HG03378 (cell line): ENCODE measurements at regions not wholly inside any gene's neighbourhood (a gene's known extent, or its start where the extent isn't known, plus 50 kb on each side); places are given as distances from the start of the nearest gene placed in this dataset.
"Not testable (repeated sequence)": the region's sequence is repeated elsewhere in the genome, so short reads cannot be mapped to it uniquely, and the experiment has no call there.

Experiments
- ATAC-seq: cut with Tn5 transposase; IDR thresholded peaks from one replicate; pipeline ENCODE4 v1.9.1; 2021; ENCODE audit warnings: mild to moderate bottlenecking, moderate library complexity; ENCODE audit not compliant: unreplicated experiment

GRCh38 chr18:29930231-29930630 is 1112.3 kb downstream of the DSC3 start:
- ATAC-seq: no peak

DNA sequence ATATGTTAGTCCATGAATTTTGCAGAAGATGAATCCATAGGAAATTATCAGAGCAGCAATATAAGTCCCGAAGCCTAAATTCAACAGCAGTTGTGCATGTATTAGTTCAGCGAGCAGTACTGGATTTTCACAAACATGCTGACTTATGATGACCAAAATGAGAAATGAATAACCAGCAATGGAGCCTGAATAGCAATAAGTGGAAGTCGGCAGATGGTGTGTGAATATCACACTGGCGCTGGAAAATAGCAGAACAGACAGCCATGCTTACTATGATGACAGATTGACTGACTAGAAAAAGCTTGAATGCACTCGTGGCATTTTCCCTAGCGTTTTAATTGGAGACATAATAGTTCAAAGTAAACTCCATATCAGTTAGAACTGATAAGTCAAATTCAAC is 1114.5 kb downstream of the DSC3 start:
- no peak for ATAC-seq

GRCh38 chr18:29925566-29925965 is 1117.0 kb downstream of the DSC3 start:
- no peak for ATAC-seq

- ATAC-seq: no peak
Measured at GRCh38 chr18:29912351-29912750, 1130.2 kb downstream of the DSC3 start.

DNA sequence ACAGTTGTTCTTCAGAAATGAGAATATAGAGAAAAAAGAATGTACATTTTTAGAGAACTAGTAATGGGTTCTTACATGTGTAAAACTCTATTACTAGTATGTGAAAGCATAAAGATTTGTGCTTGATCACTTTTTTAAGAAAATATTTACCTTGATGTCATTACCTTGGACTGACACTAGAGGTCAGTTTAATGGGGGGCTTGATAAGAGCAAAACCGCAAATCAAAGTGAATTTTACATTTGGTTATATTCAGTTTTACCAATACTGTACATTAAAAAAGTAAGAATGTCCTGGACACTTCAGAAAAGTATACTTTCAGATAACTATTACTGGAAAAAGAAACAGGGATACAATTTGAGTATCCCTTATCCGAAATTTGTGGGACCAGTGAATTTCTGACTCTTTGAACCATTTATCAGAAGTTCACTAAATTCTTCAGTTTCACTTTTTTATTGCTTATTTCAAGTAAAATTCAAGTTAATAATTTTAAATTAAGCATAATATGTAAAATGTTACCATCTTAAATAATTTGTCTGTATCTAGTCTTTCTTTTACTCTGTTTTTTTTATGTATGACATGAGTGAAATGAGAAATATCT is 1149.5 kb downstream of the DSC3 start:
- no peak for ATAC-seq

- no peak for ATAC-seq
Measured at GRCh38 chr18:29883114-29883513, 1159.4 kb downstream of the DSC3 start.

GRCh38 chr18:29882620-29883019 is 1159.9 kb downstream of the DSC3 start:
- no peak for ATAC-seq

DNA sequence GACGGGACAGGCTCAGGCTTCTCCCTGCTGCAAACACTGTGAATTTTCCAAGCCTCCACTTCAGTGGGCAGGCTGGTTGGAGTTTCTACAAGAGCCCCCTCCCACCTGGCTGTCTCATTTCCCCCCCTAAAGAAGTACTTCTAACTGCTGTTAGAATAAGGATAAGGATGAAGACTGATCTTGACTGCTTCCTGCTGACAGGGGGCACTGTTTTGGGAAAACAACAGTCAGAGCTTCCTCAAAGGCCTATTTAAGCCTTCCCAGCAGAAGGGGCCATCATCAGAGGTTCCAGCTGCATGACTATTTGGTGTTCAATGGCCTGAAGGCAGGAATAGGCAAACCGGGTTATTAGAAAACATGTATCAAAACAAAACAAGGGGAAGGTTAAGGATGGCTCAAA is 1162.8 kb downstream of the DSC3 start:
- ATAC-seq: no peak

- no peak for ATAC-seq
Measured at GRCh38 chr18:29874519-29875098, 1167.9 kb downstream of the DSC3 start.

- no peak for ATAC-seq
Measured at GRCh38 chr18:29873211-29873610, 1169.3 kb downstream of the DSC3 start.

GRCh38 chr18:29871246-29871645 is 1171.3 kb downstream of the DSC3 start:
- no peak for ATAC-seq

DNA sequence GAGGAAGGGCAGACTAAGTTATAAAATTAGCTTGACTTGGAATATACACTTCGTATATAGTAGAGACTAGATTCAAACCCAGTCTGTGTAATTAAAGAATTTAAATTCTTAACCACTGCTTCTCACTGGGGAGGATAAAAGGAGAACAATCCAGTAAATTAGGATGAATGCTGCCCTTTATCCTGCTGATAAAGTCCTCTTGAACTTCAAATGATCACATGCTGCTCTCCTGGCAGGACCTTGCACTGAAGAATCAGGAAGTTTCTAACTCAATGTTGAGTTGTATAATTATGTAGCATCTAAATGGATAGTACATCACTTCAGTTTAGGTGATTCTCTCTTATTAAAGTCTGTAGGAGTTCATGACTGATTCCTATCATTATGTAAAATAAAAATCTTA is 1179.7 kb downstream of the DSC3 start:
- no peak for ATAC-seq

GRCh38 chr18:29855637-29856036 is 1186.9 kb downstream of the DSC3 start:
- ATAC-seq: no peak

DNA sequence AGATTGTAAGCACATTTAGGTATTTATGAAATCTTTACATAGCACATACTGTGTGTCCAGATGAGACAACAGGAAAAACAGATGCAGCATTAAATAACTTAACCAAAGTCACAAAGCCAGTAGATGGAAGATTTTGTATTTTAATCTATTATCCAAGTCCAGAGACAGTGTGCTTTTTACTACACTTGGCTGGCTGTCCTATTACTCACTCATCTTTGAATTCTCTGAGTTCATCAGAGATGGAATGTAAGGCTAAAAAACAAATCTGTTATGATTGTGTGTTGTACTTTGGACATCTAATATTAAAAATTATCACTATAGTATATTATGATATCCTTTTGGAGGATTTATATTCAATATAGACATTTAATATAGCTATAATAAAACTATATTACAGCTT is 1189.4 kb downstream of the DSC3 start:
- no peak for ATAC-seq

- ATAC-seq: no peak
Measured at GRCh38 chr18:29849144-29849543, 1193.4 kb downstream of the DSC3 start.

GRCh38 chr18:29841631-29842030 is 1200.9 kb downstream of the DSC3 start:
- ATAC-seq: no peak

- ATAC-seq: no peak
Measured at GRCh38 chr18:29840089-29840488, 1202.5 kb downstream of the DSC3 start.

DNA sequence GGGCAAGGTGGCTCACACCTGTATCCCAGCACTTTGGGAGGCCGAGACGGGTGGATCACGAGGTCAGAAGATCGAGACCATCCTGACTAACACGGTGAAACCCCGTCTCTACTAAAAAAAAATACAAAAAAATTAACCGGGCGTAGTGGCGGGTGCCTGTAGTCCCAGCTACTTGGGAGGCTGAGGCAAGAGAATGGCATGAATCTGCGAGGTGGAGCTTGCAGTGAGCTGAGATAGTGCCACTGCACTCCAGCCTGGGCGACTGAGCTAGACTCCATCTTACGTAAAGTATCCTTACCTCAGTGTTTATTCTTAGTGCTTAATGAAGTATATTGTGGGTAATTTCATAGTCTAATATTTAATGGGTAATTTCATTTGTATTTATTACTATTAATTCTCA is 1203.6 kb downstream of the DSC3 start:
- ATAC-seq: not testable (repeated sequence)

DNA sequence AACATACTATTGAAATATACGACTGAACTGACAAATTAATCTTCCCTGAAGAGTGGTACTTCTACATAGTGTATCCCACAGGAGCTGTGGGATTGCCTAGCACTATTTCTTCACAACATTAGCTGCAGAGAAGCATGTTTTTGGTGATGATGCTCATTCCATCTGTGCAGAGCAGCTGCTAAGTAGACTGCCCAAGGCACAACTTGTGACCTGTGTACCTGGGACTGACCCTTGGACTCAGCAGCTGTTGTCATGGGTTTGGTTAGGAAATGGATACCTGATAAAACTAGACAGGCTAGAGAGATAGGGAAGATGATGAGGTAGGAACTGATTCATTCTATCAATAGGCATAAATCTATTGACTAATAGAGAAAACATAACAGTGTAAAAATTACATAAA is 1204.0 kb downstream of the DSC3 start:
- ATAC-seq: no peak

- ATAC-seq: no peak
Measured at GRCh38 chr18:29823671-29824070, 1218.9 kb downstream of the DSC3 start.

GRCh38 chr18:29821544-29821943 is 1221.0 kb downstream of the DSC3 start:
- no peak for ATAC-seq

DNA sequence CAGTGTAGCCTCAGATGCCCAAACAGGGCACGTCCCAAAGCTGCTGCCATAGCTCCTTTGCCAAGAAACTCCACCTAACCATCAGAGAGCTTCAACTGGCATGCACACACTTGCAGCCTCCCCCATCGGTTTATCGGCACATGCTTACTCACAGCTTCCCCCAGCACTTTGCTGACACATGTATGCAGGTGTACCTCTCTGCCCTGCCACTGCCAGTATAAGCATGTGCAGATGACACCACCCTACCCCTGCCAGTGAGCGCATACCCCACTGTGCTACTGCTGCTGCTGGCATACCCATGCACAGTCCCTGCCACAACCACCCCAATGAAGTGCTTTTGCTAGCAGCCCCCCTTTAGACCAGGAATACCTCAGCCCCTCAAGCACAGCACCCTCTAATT is 1231.0 kb downstream of the DSC3 start:
- ATAC-seq: no peak

- ATAC-seq: no peak
Measured at GRCh38 chr18:29780816-29781215, 1261.7 kb downstream of the DSC3 start.
